ENCODE measurements at regions not wholly inside any gene's neighbourhood (a gene's known extent, or its start where the extent isn't known, plus 50 kb on each side); places are given as distances from the start of the nearest gene placed in this dataset.

GRCh38 chr18:27699137-27699536 lies 477.8 kb downstream of the CDH2 start:
- H3K4me1 Mint-ChIP-seq (ENCODE audit: low read depth) = no peaks in the 10 kb centered on the region
- intact Hi-C loops (cut with micrococcal nuclease) = no loop called here
- no peaks in the 10 kb centered on the region for H3K36me3 Mint-ChIP-seq (ENCODE audit: low read depth)
- no peak overlapping the region for H3K27ac Mint-ChIP-seq
- no peak for TF ChIP-seq CTCF (IDR thresholded peaks at IDR 0.05)
- H3K4me3 Mint-ChIP-seq = no peak overlapping the region
- DNase-seq (no peak), ATAC-seq (no peak)
- H3K27me3 Mint-ChIP-seq = no peaks in the 10 kb centered on the region
- H3K9me3 Mint-ChIP-seq = peaks cover 12% of the 10 kb centered on the region
- ChIA-PET CTCF (no interaction called here), POLR2A (no interaction called here)

- CTCF ChIA-PET = no interaction called here
- no peak for TF ChIP-seq CTCF (IDR thresholded peaks at IDR 0.05)
- Mint-ChIP-seq H3K9me3 (peaks cover 14% of the 10 kb centered on the region), H3K36me3 (ENCODE audit: low read depth) (no peaks in the 10 kb centered on the region), H3K27ac (no peak overlapping the region), H3K4me3 (no peak overlapping the region), H3K4me1 (ENCODE audit: low read depth) (no peaks in the 10 kb centered on the region), H3K27me3 (no peaks in the 10 kb centered on the region)
- POLR2A ChIA-PET = no interaction called here
- intact Hi-C loops (cut with micrococcal nuclease) = no loop called here
- ATAC-seq (no peak), DNase-seq (no peak)
Observed at GRCh38 chr18:27696148-27696547, 480.8 kb downstream of the CDH2 start.

GRCh38 chr18:27695503-27695902 lies 481.4 kb downstream of the CDH2 start:
- POLR2A ChIA-PET = no interaction called here
- CTCF ChIA-PET = no interaction called here
- intact Hi-C loops (cut with micrococcal nuclease) = no loop called here

GRCh38 chr18:27695052-27695451 lies 481.9 kb downstream of the CDH2 start:
- DNase-seq (no peak), ATAC-seq (no peak)
- no peaks in the 10 kb centered on the region for H3K4me1 Mint-ChIP-seq (ENCODE audit: low read depth)
- intact Hi-C loops (cut with micrococcal nuclease) = no loop called here
- H3K4me3 Mint-ChIP-seq = no peak overlapping the region
- POLR2A ChIA-PET = no interaction called here
- no peak overlapping the region for H3K27ac Mint-ChIP-seq
- H3K27me3 Mint-ChIP-seq = no peaks in the 10 kb centered on the region
- no peaks in the 10 kb centered on the region for H3K36me3 Mint-ChIP-seq (ENCODE audit: low read depth)
- CTCF ChIA-PET = no interaction called here
- H3K9me3 Mint-ChIP-seq = peaks cover 11% of the 10 kb centered on the region
- TF ChIP-seq CTCF (IDR thresholded peaks at IDR 0.05) = no peak

More at GRCh38 chr18:27695503-27695902, 481.4 kb downstream of the CDH2 start:
- no peaks in the 10 kb centered on the region for H3K4me1 Mint-ChIP-seq (ENCODE audit: low read depth)
- no peak overlapping the region for H3K4me3 Mint-ChIP-seq
- no peak overlapping the region for H3K27ac Mint-ChIP-seq
- H3K27me3 Mint-ChIP-seq = no peaks in the 10 kb centered on the region
- no peak for TF ChIP-seq CTCF (IDR thresholded peaks at IDR 0.05)
- no peak for ATAC-seq
- DNase-seq = no peak
- H3K36me3 Mint-ChIP-seq (ENCODE audit: low read depth) = no peaks in the 10 kb centered on the region
- H3K9me3 Mint-ChIP-seq = peaks cover 13% of the 10 kb centered on the region

- Mint-ChIP-seq H3K4me1 (ENCODE audit: low read depth) (no peaks in the 10 kb centered on the region), H3K27ac (no peak overlapping the region), H3K9me3 (peaks cover 15% of the 10 kb centered on the region), H3K4me3 (no peak overlapping the region), H3K36me3 (ENCODE audit: low read depth) (no peaks in the 10 kb centered on the region), H3K27me3 (no peaks in the 10 kb centered on the region)
- DNase-seq (no peak), ATAC-seq (no peak)
- CTCF ChIA-PET = no interaction called here
- intact Hi-C loops (cut with micrococcal nuclease) = no loop called here
- TF ChIP-seq CTCF (IDR thresholded peaks at IDR 0.05) = no peak
- POLR2A ChIA-PET = no interaction called here
Observed at GRCh38 chr18:27688581-27688980, 488.3 kb downstream of the CDH2 start.

Measured in activated CD8-positive, alpha-beta T cell treated with anti-CD3 and anti-CD28 coated beads for 36 hours (primary cell).